Neural crest cell (in vitro differentiated cells): ENCODE measurements at regions not wholly inside any gene's neighbourhood (a gene's known extent, or its start where the extent isn't known, plus 50 kb on each side); places are given as distances from the start of the nearest gene placed in this dataset.

Source experiments
- DNase-seq: peaks from one replicate; pipeline ENCODE4 v3.0.0; 2021; ENCODE audit warnings: low read depth, mixed read lengths, low spot score
- H3K27ac Mint-ChIP-seq: one replicate; pipeline ENCODE4 v1.8.0; 2021; ENCODE audit warnings: mild to moderate bottlenecking, mixed read lengths; ENCODE audit not compliant: unreplicated experiment
- H3K27me3 Mint-ChIP-seq: 2 replicates; pipeline ENCODE4 v1.8.0; 2021; ENCODE audit warnings: low read depth, mild to moderate bottlenecking, mixed read lengths
- H3K36me3 Mint-ChIP-seq: 2 replicates; pipeline ENCODE4 v1.8.0; 2021; ENCODE audit warnings: low read depth, mild to moderate bottlenecking, mixed read lengths
- H3K4me1 Mint-ChIP-seq: 2 replicates; pipeline ENCODE4 v1.8.0; 2021; ENCODE audit warnings: mixed read lengths
- H3K4me3 Mint-ChIP-seq: one replicate; pipeline ENCODE4 v1.8.0; 2021; ENCODE audit warnings: mild to moderate bottlenecking, mixed read lengths
- H3K9me3 Mint-ChIP-seq: 2 replicates; pipeline ENCODE4 v1.8.0; 2021; ENCODE audit warnings: mixed read lengths
- CTCF ChIP-seq: fragments of 200-600 bp; sonication (generic); conservative IDR thresholded peaks from 2 replicates; pipeline ENCODE4 v1.5.0; 2021; ENCODE audit warnings: antibody characterized with exemption, mild to moderate bottlenecking

- Mint-ChIP-seq H3K4me3 (no peak overlapping the region), H3K4me1 (no peaks in the 10 kb centered on the region)
These were observed 229.8 kb downstream of the KLF5 start for GRCh38 chr13:73288596-73288995.

GRCh38 chr13:73287831-73288230, 229.0 kb downstream of the KLF5 start:
- no peaks in the 10 kb centered on the region for H3K36me3 Mint-ChIP-seq
- TF ChIP-seq CTCF: no peak
- no peaks in the 10 kb centered on the region for H3K4me1 Mint-ChIP-seq
- DNase-seq: no peak
- H3K27ac Mint-ChIP-seq: no peak overlapping the region
- no peak overlapping the region for H3K4me3 Mint-ChIP-seq
- H3K27me3 Mint-ChIP-seq: no peaks in the 10 kb centered on the region
- no peaks in the 10 kb centered on the region for H3K9me3 Mint-ChIP-seq

More at GRCh38 chr13:73288596-73288995, 229.8 kb downstream of the KLF5 start:
- no peak for TF ChIP-seq CTCF
- no peak for DNase-seq
- Mint-ChIP-seq H3K27me3 (no peaks in the 10 kb centered on the region), H3K27ac (no peak overlapping the region), H3K9me3 (no peaks in the 10 kb centered on the region), H3K36me3 (no peaks in the 10 kb centered on the region)

- no peak overlapping the region for H3K27ac Mint-ChIP-seq
- no peak for TF ChIP-seq CTCF
- no peaks in the 10 kb centered on the region for H3K36me3 Mint-ChIP-seq
- no peak for DNase-seq
- H3K27me3 Mint-ChIP-seq: no peaks in the 10 kb centered on the region
- H3K4me3 Mint-ChIP-seq: no peak overlapping the region
- H3K4me1 Mint-ChIP-seq: no peaks in the 10 kb centered on the region
- no peaks in the 10 kb centered on the region for H3K9me3 Mint-ChIP-seq
These were observed 228.3 kb downstream of the KLF5 start for GRCh38 chr13:73286942-73287620.

GRCh38 chr13:73286177-73286576, 227.4 kb downstream of the KLF5 start:
- Mint-ChIP-seq H3K36me3 (no peaks in the 10 kb centered on the region), H3K9me3 (peaks cover 2% of the 10 kb centered on the region), H3K4me3 (no peak overlapping the region), H3K27me3 (no peaks in the 10 kb centered on the region), H3K4me1 (no peaks in the 10 kb centered on the region), H3K27ac (no peak overlapping the region)
- no peak for DNase-seq
- TF ChIP-seq CTCF: peak; percentile 23

GRCh38 chr13:73284081-73284874, 225.5 kb downstream of the KLF5 start:
- no peaks in the 10 kb centered on the region for H3K36me3 Mint-ChIP-seq
- DNase-seq: no peak
- H3K4me3 Mint-ChIP-seq: no peak overlapping the region
- peaks cover 2% of the 10 kb centered on the region for H3K9me3 Mint-ChIP-seq
- H3K27ac Mint-ChIP-seq: no peak overlapping the region
- H3K4me1 Mint-ChIP-seq: no peaks in the 10 kb centered on the region
- no peak for TF ChIP-seq CTCF
- no peaks in the 10 kb centered on the region for H3K27me3 Mint-ChIP-seq
